Gastroesophageal sphincter (tissue), 4 donors: ENCODE measurements at regions not wholly inside any gene's neighbourhood (a gene's known extent, or its start where the extent isn't known, plus 50 kb on each side); places are given as distances from the start of the nearest gene placed in this dataset.
"Not testable (repeated sequence)": the region's sequence is repeated elsewhere in the genome, so short reads cannot be mapped to it uniquely, and the experiment has no call there.

Experiments
- ATAC-seq: fragments of 150-250 bp; one replicate; pipeline ENCODE4 v1.9.1; 2016; ENCODE audit warnings: mild to moderate bottlenecking, moderate library complexity
- H3K27ac ChIP-seq, 4 donors: fragments of 200-600 bp; sonication (generic) in 3 of 4; 1 replicate in 3 of 4; 2 replicates in 1 of 4; pipeline ENCODE4 v1.5.1; 2016 to 2019
- H3K27me3 ChIP-seq: fragments of 200-600 bp; sonication (generic); one replicate; pipeline ENCODE4 v1.5.1; 2019
- H3K36me3 ChIP-seq, 2 donors: fragments of 200-600 bp; sonication (generic); one replicate each; pipeline ENCODE4 v1.5.1; 2019; ENCODE audit warnings: control low read depth in 1 of 2
- H3K4me1 ChIP-seq, 3 donors: fragments of 200-600 bp; sonication (generic); 1 replicate in 2 of 3; 2 replicates in 1 of 3; pipeline ENCODE4 v1.5.1; 2016 to 2019; ENCODE audit warnings: control low read depth in 2 of 3
- H3K4me3 ChIP-seq, 2 donors: fragments of 200-600 bp; sonication (generic); one replicate each; pipeline ENCODE4 v1.5.1; 2019; ENCODE audit warnings: mild to moderate bottlenecking in 1 of 2, moderate library complexity in 1 of 2
- H3K9me3 ChIP-seq, 3 donors: fragments of 200-600 bp; sonication (generic); one replicate each; pipeline ENCODE4 v1.5.1; 2017 to 2019; ENCODE audit warnings: control low read depth in 2 of 3
- CTCF ChIP-seq, 4 experiments: fragments of 200-600 bp in 2 of 4; fragments of 450-650 bp in 2 of 4; sonication (generic) in 1 of 4; IDR thresholded peaks; one replicate each; pipeline ENCODE4 v1.5.1; 2017 to 2019; ENCODE audit warnings: antibody characterized with exemption in 4 of 4, mild to moderate bottlenecking in 2 of 4, moderate library complexity in 2 of 4
- EP300 ChIP-seq: sonication (generic); formaldehyde crosslinking; IDR thresholded peaks from one replicate; pipeline ENCODE4 v1.6.1; 2017; ENCODE audit warnings: antibody characterized with exemption, mild to moderate bottlenecking
- POLR2A ChIP-seq, 2 donors: fragments of 450-650 bp; IDR thresholded peaks; one replicate each; pipeline ENCODE4 v1.6.1; 2017; ENCODE audit warnings: antibody characterized with exemption in 2 of 2, mild to moderate bottlenecking in 2 of 2, moderate library complexity in 1 of 2
- POLR2AphosphoS5 ChIP-seq: sonication (generic); formaldehyde crosslinking; IDR thresholded peaks from one replicate; pipeline ENCODE4 v1.6.1; 2017; ENCODE audit warnings: antibody characterized with exemption
- WGBS, 2 donors: methylation state at CpG; one replicate each; pipeline ENCODE4 v1.1.5; 2018; ENCODE audit warnings: low coverage in 1 of 2; 5-methylcytosine and 5-hydroxymethylcytosine counted together

GRCh38 chr12:124091835-124092234 is 118.8 kb downstream of the ZNF664 start:
- Histone ChIP-seq H3K36me3 (no peaks in the 10 kb centered on the region), H3K9me3 (no peaks in the 10 kb centered on the region), H3K4me3 (no peak overlapping the region), H3K27me3 (no peaks in the 10 kb centered on the region), H3K4me1 (peaks cover 0 to 17% (median 0%) of the 10 kb centered on the region in 3 donors), H3K27ac (no peak overlapping the region)
- no peak for ATAC-seq
- 90% methylated on average over 3 of the region's 3 CpGs; no CpG with 5 or more reads in 1 of the 2 donors for WGBS, 2 donors
- TF ChIP-seq CTCF (IDR thresholded peaks at IDR 0.05) (no peak), POLR2AphosphoS5 (no peak), POLR2A (IDR thresholded peaks at IDR 0.05) (no peak), EP300 (no peak)

DNA sequence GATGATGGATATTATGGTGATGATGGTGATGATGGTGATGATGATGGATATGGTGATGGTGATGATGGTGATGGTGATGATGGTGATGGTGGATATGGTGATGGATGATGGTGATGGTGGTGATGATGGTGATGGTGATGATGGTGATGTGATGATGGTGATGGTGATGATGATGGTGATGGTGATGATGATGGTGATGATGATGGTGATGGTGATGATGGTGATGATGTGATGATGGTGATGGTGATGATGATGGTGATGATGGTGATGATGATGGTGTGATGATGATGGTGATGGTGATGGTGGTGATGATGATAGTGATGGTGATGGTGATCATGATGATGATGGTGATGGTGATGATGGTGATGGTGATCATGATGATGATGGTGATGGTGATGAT is 119.5 kb downstream of the ZNF664 start:
- ATAC-seq, H3K9me3 ChIP-seq, H3K27ac ChIP-seq, H3K4me3 ChIP-seq, H3K36me3 ChIP-seq, H3K27me3 ChIP-seq: not testable (repeated sequence)
- peaks cover 0 to 20% (median 0%) of the 10 kb centered on the region in 3 donors for H3K4me1 ChIP-seq

DNA sequence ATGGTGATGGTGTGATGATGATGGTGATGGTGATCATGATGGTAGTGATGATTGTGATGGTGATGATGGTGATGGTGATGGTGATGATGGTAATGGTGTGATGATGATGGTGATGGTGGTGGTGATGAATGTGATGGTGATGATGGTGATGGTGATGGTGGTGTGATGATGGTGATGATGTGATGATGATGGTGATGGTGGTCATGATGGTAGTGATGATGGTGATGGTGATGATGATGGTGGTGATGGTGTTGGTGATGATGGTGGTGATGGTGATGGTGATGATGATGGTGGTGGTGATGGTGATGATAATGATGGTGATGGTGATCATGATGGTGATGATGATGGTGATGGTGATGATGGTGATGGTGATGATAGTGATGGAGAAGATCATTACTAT is 120.3 kb downstream of the ZNF664 start:
- peaks cover 0 to 20% (median 0%) of the 10 kb centered on the region in 3 donors for H3K4me1 ChIP-seq
- no peak overlapping the region for H3K27ac ChIP-seq
- no peaks in the 10 kb centered on the region for H3K27me3 ChIP-seq
- H3K9me3 ChIP-seq: no peaks in the 10 kb centered on the region
- ATAC-seq: no peak
- H3K36me3 ChIP-seq: no peaks in the 10 kb centered on the region
- TF ChIP-seq POLR2AphosphoS5 (no peak), POLR2A (IDR thresholded peaks at IDR 0.05) (no peak)
- no peak overlapping the region for H3K4me3 ChIP-seq

DNA sequence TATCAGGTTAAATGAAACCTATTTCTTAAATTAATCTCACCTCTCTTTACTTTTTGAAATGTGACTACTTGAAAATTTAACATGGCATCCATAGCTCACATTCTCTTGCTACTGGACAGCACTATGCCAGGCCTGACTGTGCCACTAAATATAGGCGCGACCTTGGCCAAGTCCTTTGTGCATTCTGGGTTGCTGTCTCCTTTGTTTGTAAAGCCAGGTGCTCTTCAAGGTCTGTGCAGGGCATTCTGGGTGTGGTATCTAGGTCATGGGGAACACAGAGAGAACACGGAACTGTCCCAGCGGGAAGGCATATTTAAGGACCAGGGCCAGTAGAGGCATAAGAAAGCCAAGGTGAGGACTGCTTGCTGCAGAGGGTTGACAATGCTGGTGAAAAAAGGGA is 121.2 kb downstream of the ZNF664 start:
- ATAC-seq: no peak
- no peaks in the 10 kb centered on the region for H3K9me3 ChIP-seq
- H3K27me3 ChIP-seq: no peaks in the 10 kb centered on the region
- 90 to 95% methylated on average over 3 to 4 of the region's 4 CpGs for WGBS, 2 donors
- no peak overlapping the region for H3K27ac ChIP-seq
- H3K4me1 ChIP-seq: peaks cover 0 to 21% (median 0%) of the 10 kb centered on the region in 3 donors
- H3K36me3 ChIP-seq: no peaks in the 10 kb centered on the region
- TF ChIP-seq POLR2A (IDR thresholded peaks at IDR 0.05) (no peak), CTCF (IDR thresholded peaks at IDR 0.05) (no peak), EP300 (no peak), POLR2AphosphoS5 (no peak)
- H3K4me3 ChIP-seq: no peak overlapping the region

- H3K4me3 ChIP-seq: no peak overlapping the region
- no peak overlapping the region for H3K27ac ChIP-seq
- H3K4me1 ChIP-seq: peaks cover 0 to 21% (median 0%) of the 10 kb centered on the region in 3 donors
- no peaks in the 10 kb centered on the region for H3K9me3 ChIP-seq
- TF ChIP-seq POLR2A (IDR thresholded peaks at IDR 0.05) (no peak), POLR2AphosphoS5 (no peak), EP300 (no peak), CTCF (IDR thresholded peaks at IDR 0.05) (no peak)
- WGBS, 2 donors: 52 to 60% methylated on average over 1 to 5 of the region's 5 CpGs
- H3K36me3 ChIP-seq: no peaks in the 10 kb centered on the region
- no peak for ATAC-seq
- no peaks in the 10 kb centered on the region for H3K27me3 ChIP-seq
These were observed 121.7 kb downstream of the ZNF664 start for GRCh38 chr12:124094733-124095132.

GRCh38 chr12:124096109-124096508 is 123.1 kb downstream of the ZNF664 start:
- no peak overlapping the region for H3K4me3 ChIP-seq
- no peaks in the 10 kb centered on the region for H3K9me3 ChIP-seq
- peaks cover 0 to 21% (median 0%) of the 10 kb centered on the region in 3 donors for H3K4me1 ChIP-seq
- no peak for TF ChIP-seq POLR2AphosphoS5
- TF ChIP-seq CTCF (IDR thresholded peaks at IDR 0.05): no peak
- TF ChIP-seq EP300: no peak
- no peak for TF ChIP-seq POLR2A (IDR thresholded peaks at IDR 0.05)
- ATAC-seq: no peak
- no peaks in the 10 kb centered on the region for H3K36me3 ChIP-seq
- no peak overlapping the region for H3K27ac ChIP-seq
- 81 to 100% methylated on average over 1 to 4 of the region's 15 CpGs for WGBS, 2 donors
- no peaks in the 10 kb centered on the region for H3K27me3 ChIP-seq
